ENCODE measurements at regions not wholly inside any gene's neighbourhood (a gene's known extent, or its start where the extent isn't known, plus 50 kb on each side); places are given as distances from the start of the nearest gene placed in this dataset.

GRCh38 chr10:109475711-109476421 is 447.4 kb downstream of the XPNPEP1 start:
- Mint-ChIP-seq H3K27me3 (peaks cover 19% of the 10 kb centered on the region), H3K27ac (no peak overlapping the region)

GRCh38 chr10:109474812-109475211 is 448.5 kb downstream of the XPNPEP1 start:
- peaks cover 22% of the 10 kb centered on the region for H3K27me3 Mint-ChIP-seq
- H3K27ac Mint-ChIP-seq, result peak overlapping the region; percentile 24
- H3K36me3 Mint-ChIP-seq, result no peaks in the 10 kb centered on the region
- H3K4me1 Mint-ChIP-seq (ENCODE audit: unreplicated experiment), result peaks cover 22% of the 10 kb centered on the region
- H3K9me3 Mint-ChIP-seq, result no peaks in the 10 kb centered on the region
- H3K4me3 Mint-ChIP-seq, result no peak overlapping the region
- no peak for TF ChIP-seq CTCF (conservative IDR thresholded peaks at IDR 0.05)
- DNase-seq (ENCODE audit: extremely low spot score, unreplicated experiment), result no peak

More at GRCh38 chr10:109475711-109476421, 447.4 kb downstream of the XPNPEP1 start:
- no peaks in the 10 kb centered on the region for H3K9me3 Mint-ChIP-seq
- H3K4me3 Mint-ChIP-seq, result no peak overlapping the region
- DNase-seq (ENCODE audit: extremely low spot score, unreplicated experiment), result no peak
- no peak for TF ChIP-seq CTCF (conservative IDR thresholded peaks at IDR 0.05)
- no peaks in the 10 kb centered on the region for H3K36me3 Mint-ChIP-seq
- peaks cover 22% of the 10 kb centered on the region for H3K4me1 Mint-ChIP-seq (ENCODE audit: unreplicated experiment)

- no peak for DNase-seq (ENCODE audit: extremely low spot score, unreplicated experiment)
- H3K27me3 Mint-ChIP-seq, result peaks cover 22% of the 10 kb centered on the region
- H3K27ac Mint-ChIP-seq, result peak overlapping the region; percentile 24
- TF ChIP-seq CTCF (conservative IDR thresholded peaks at IDR 0.05), result no peak
- H3K4me3 Mint-ChIP-seq, result no peak overlapping the region
- no peaks in the 10 kb centered on the region for H3K36me3 Mint-ChIP-seq
- peaks cover 22% of the 10 kb centered on the region for H3K4me1 Mint-ChIP-seq (ENCODE audit: unreplicated experiment)
- no peaks in the 10 kb centered on the region for H3K9me3 Mint-ChIP-seq
Observed at GRCh38 chr10:109474261-109474660, 449.1 kb downstream of the XPNPEP1 start.

GRCh38 chr10:109467551-109467950 is 455.8 kb downstream of the XPNPEP1 start:
- Mint-ChIP-seq H3K4me3 (no peak overlapping the region), H3K36me3 (no peaks in the 10 kb centered on the region), H3K9me3 (no peaks in the 10 kb centered on the region), H3K4me1 (ENCODE audit: unreplicated experiment) (no peaks in the 10 kb centered on the region), H3K27me3 (peaks cover 20% of the 10 kb centered on the region), H3K27ac (no peak overlapping the region)
- TF ChIP-seq CTCF (conservative IDR thresholded peaks at IDR 0.05), result no peak
- no peak for DNase-seq (ENCODE audit: extremely low spot score, unreplicated experiment)

GRCh38 chr10:109464949-109465348 is 458.4 kb downstream of the XPNPEP1 start:
- no peak for DNase-seq (ENCODE audit: extremely low spot score, unreplicated experiment)
- no peak overlapping the region for H3K27ac Mint-ChIP-seq

More at GRCh38 chr10:109464949-109465348, 458.4 kb downstream of the XPNPEP1 start:
- no peak for TF ChIP-seq CTCF (conservative IDR thresholded peaks at IDR 0.05)
- Mint-ChIP-seq H3K36me3 (no peaks in the 10 kb centered on the region), H3K4me3 (no peak overlapping the region), H3K9me3 (no peaks in the 10 kb centered on the region), H3K27me3 (peaks cover 18% of the 10 kb centered on the region), H3K4me1 (ENCODE audit: unreplicated experiment) (no peaks in the 10 kb centered on the region)

Measured in type B pancreatic cell (in vitro differentiated cells).